22Rv1 (cell line): ENCODE measurements at regions not wholly inside any gene's neighbourhood (a gene's known extent, or its start where the extent isn't known, plus 50 kb on each side); places are given as distances from the start of the nearest gene placed in this dataset.

Source experiments
- CTCF ChIP-seq: fragments of 450-650 bp; IDR thresholded peaks from 2 replicates; pipeline ENCODE4 v1.5.1; 2017; ENCODE audit warnings: mild to moderate bottlenecking
- ZFX ChIP-seq: fragments of 450-650 bp; IDR thresholded peaks from 2 replicates; pipeline ENCODE4 v1.6.1; 2017; ENCODE audit warnings: antibody characterized with exemption, borderline replicate concordance

GRCh38 chr16:77037696-77038347 lies 153.2 kb upstream of the MON1B start:
- TF ChIP-seq CTCF (no peak), ZFX (no peak)
